Esophagus muscularis mucosa (tissue), 4 donors: ENCODE measurements at regions not wholly inside any gene's neighbourhood (a gene's known extent, or its start where the extent isn't known, plus 50 kb on each side); places are given as distances from the start of the nearest gene placed in this dataset.

Source experiments
- DNase-seq: peaks from one replicate; pipeline ENCODE4 v3.0.0-alpha.2; 2017; ENCODE audit errors: extremely low spot score
- H3K27ac ChIP-seq, 4 donors: fragments of 200-600 bp; sonication (generic); replicated peaks in 1 of 4; 1 replicate in 3 of 4; 2 replicates in 1 of 4; pipeline ENCODE4 v1.5.1; 2016 to 2019; ENCODE audit warnings: mild to moderate bottlenecking in 1 of 4
- H3K27me3 ChIP-seq, 4 donors: fragments of 200-600 bp; sonication (generic); one replicate each; pipeline versions ENCODE4 v1.5.1 to v1.6.0; 2016 to 2019
- H3K36me3 ChIP-seq, 4 donors: fragments of 200-600 bp; sonication (generic); one replicate each; pipeline ENCODE4 v1.5.1; 2016 to 2019
- H3K4me1 ChIP-seq, 4 donors: fragments of 200-600 bp; sonication (generic); one replicate each; pipeline ENCODE4 v1.5.1; 2016 to 2019
- H3K4me3 ChIP-seq, 4 donors: fragments of 200-600 bp; sonication (generic); 1 replicate in 2 of 4; 2 replicates in 2 of 4; pipeline ENCODE4 v1.5.1; 2016 to 2019; ENCODE audit warnings: mild to moderate bottlenecking in 4 of 4, moderate library complexity in 1 of 4
- H3K9me3 ChIP-seq, 4 donors: fragments of 200-600 bp; sonication (generic); 1 replicate in 3 of 4; 2 replicates in 1 of 4; pipeline ENCODE4 v1.5.1; 2016 to 2019
- CTCF ChIP-seq, 3 experiments: fragments of 200-600 bp in 2 of 3; fragments of 450-650 bp in 1 of 3; sonication (generic) in 2 of 3; IDR thresholded peaks; one replicate each; pipeline ENCODE4 v1.5.1; 2017 to 2019; ENCODE audit warnings: antibody characterized with exemption in 3 of 3, mild to moderate bottlenecking in 2 of 3, moderate library complexity in 1 of 3
- EP300 ChIP-seq: sonication (generic); formaldehyde crosslinking; IDR thresholded peaks from one replicate; pipeline ENCODE4 v1.6.1; 2017; ENCODE audit warnings: antibody characterized with exemption
- POLR2A ChIP-seq: fragments of 450-650 bp; IDR thresholded peaks from one replicate; pipeline ENCODE4 v1.6.1; 2017; ENCODE audit warnings: antibody characterized with exemption, moderate library complexity, mild to moderate bottlenecking, low read depth
- POLR2AphosphoS5 ChIP-seq, 2 donors: sonication (generic); formaldehyde crosslinking; IDR thresholded peaks; one replicate each; pipeline ENCODE4 v1.6.1; 2017; ENCODE audit warnings: antibody characterized with exemption in 2 of 2
- whole genome bisulfite sequencing: methylation state at CpG from one replicate; pipeline ENCODE4 v1.1.5; 2018; 5-methylcytosine and 5-hydroxymethylcytosine counted together
- intact Hi-C: fragments of 100-400 bp; cut with DNase I; formaldehyde crosslinking; loops from one replicate; pipeline ENCODE4 v1.15.1; 2023

- Histone ChIP-seq H3K4me3 (no peak overlapping the region), H3K27ac (no peak overlapping the region), H3K4me1 (no peaks in the 10 kb centered on the region), H3K36me3 (no peaks in the 10 kb centered on the region), H3K9me3 (peaks cover 0 to 8% (median 0%) of the 10 kb centered on the region in 4 donors), H3K27me3 (no peaks in the 10 kb centered on the region)
- no peak for DNase-seq
- intact Hi-C loops = no loop called here
- no peak for TF ChIP-seq POLR2AphosphoS5 (IDR thresholded peaks at IDR 0.05)
- TF ChIP-seq CTCF (IDR thresholded peaks at IDR 0.05) = no peak
- no peak for TF ChIP-seq POLR2A
- no peak for TF ChIP-seq EP300
- 65% methylated on average over 2 of the region's 2 CpGs for WGBS
Measured at GRCh38 chr1:118783095-118783758, 204.9 kb downstream of the TBX15 start.

DNA sequence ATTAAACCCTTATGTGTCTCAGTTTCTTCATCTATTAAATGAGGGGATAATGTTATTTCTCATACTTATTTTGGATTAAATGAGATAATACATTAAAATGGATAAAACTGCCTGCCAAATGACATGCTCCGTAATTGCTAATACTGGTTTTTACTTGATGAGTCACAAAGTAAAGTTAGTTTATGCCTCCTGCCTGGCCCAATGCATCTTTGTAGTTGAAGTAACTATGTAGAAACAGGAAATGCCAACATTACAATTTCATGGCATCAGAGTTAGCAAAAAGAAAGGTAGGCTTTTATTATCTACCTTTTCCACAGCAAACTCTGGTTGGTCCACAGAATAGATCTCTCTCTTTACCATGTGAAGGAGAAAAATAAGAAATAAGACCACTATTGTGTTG lies 214.5 kb downstream of the TBX15 start:
- Histone ChIP-seq H3K27ac (no peak overlapping the region), H3K36me3 (no peaks in the 10 kb centered on the region), H3K4me1 (no peaks in the 10 kb centered on the region), H3K4me3 (no peak overlapping the region), H3K9me3 (peaks cover 0 to 19% (median 0%) of the 10 kb centered on the region in 4 donors), H3K27me3 (no peaks in the 10 kb centered on the region)
- no peak for DNase-seq
- no peak for TF ChIP-seq CTCF (IDR thresholded peaks at IDR 0.05)
- TF ChIP-seq POLR2A = no peak
- no peak for TF ChIP-seq POLR2AphosphoS5 (IDR thresholded peaks at IDR 0.05)
- no peak for TF ChIP-seq EP300
- intact Hi-C loops = no loop called here
- 83% methylated on average over 1 of the region's 1 CpG for WGBS

DNA sequence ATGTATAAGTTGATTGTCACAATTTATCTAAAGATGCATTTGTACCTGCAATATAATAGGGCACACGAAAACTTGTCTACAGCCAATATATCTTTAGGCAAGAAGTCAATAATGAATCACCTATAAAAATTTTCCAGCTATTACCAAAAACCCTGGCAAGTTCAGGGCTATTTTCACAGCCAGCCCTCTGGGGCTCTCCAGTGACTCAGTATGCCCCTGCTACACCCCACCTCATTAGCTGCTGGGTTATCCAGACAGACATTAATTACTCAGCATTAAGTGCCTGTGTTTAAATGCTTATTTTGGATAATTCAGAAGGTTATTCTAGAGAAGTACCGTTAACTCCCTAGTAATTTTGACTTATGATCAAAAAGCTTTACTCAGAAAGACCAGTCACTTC lies 220.2 kb downstream of the TBX15 start:
- H3K36me3 ChIP-seq = no peaks in the 10 kb centered on the region
- no peaks in the 10 kb centered on the region for H3K27me3 ChIP-seq
- H3K27ac ChIP-seq = no peak overlapping the region
- no peaks in the 10 kb centered on the region for H3K4me1 ChIP-seq
- intact Hi-C loops = no loop called here
- TF ChIP-seq POLR2A (no peak), CTCF (IDR thresholded peaks at IDR 0.05) (no peak), EP300 (no peak), POLR2AphosphoS5 (IDR thresholded peaks at IDR 0.05) (no peak)
- H3K4me3 ChIP-seq = no peak overlapping the region
- H3K9me3 ChIP-seq = peaks cover 0 to 6% (median 2%) of the 10 kb centered on the region in 4 donors
- DNase-seq = no peak
- 72% methylated on average over 2 of the region's 2 CpGs for WGBS

DNA sequence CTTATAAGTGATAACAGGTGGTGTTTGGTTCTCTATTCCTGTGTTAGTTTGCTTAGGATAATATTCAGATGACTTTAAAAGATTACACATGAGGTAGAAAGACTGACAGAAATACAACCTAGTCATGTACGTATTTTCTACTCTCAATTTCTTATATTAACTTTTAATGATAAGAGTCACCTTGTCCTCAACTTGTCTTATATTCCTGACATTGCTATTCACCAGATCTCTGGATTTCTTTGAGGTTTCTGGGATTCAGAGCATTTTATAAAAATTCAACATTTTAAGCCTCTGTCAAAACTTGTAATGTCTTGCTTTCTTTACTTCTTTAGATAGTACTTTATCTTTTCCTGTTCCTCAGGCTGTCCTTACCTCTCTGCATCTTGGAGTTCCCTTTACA lies 234.2 kb downstream of the TBX15 start:
- Histone ChIP-seq H3K4me1 (peaks cover 0 to 9% (median 3%) of the 10 kb centered on the region in 4 donors), H3K36me3 (no peaks in the 10 kb centered on the region), H3K9me3 (no peaks in the 10 kb centered on the region), H3K27ac (no peak overlapping the region), H3K27me3 (no peaks in the 10 kb centered on the region), H3K4me3 (no peak overlapping the region)
- no peak for DNase-seq
- TF ChIP-seq CTCF (IDR thresholded peaks at IDR 0.05) (no peak), EP300 (no peak), POLR2AphosphoS5 (IDR thresholded peaks at IDR 0.05) (no peak), POLR2A (no peak)
- 43% methylated on average over 1 of the region's 1 CpG for WGBS
- intact Hi-C loops = no loop called here

- Histone ChIP-seq H3K36me3 (no peaks in the 10 kb centered on the region), H3K9me3 (peaks cover 0 to 6% (median 0%) of the 10 kb centered on the region in 4 donors), H3K27ac (no peak overlapping the region), H3K4me1 (peaks cover 0 to 9% (median under 1%) of the 10 kb centered on the region in 4 donors), H3K4me3 (no peak overlapping the region), H3K27me3 (no peaks in the 10 kb centered on the region)
- intact Hi-C loops = no loop called here
- no peak for TF ChIP-seq POLR2A
- no peak for TF ChIP-seq CTCF (IDR thresholded peaks at IDR 0.05)
- no peak for TF ChIP-seq POLR2AphosphoS5 (IDR thresholded peaks at IDR 0.05)
- TF ChIP-seq EP300 = no peak
- DNase-seq = no peak
Measured at GRCh38 chr1:118751166-118751565, 237.0 kb downstream of the TBX15 start.
